Adrenal gland (tissue), 5 donors: ENCODE measurements at regions not wholly inside any gene's neighbourhood (a gene's known extent, or its start where the extent isn't known, plus 50 kb on each side); places are given as distances from the start of the nearest gene placed in this dataset.

Experiments used
- CTCF ChIP-seq, 6 experiments: fragments of 450-650 bp in 4 of 6; fragments of 200-600 bp in 2 of 6; sonication (generic) in 1 of 6; IDR thresholded peaks; 1 replicate in 5 of 6; 2 replicates in 1 of 6; pipeline versions ENCODE4 v1.5.1 to v1.8.0; 2016 to 2021; ENCODE audit warnings: antibody characterized with exemption in 6 of 6, mild to moderate bottlenecking in 2 of 6, moderate library complexity in 1 of 6
- POLR2A ChIP-seq, 2 donors: fragments of 450-650 bp; IDR thresholded peaks; one replicate each; pipeline ENCODE4 v1.6.1; 2017; ENCODE audit warnings: antibody characterized with exemption in 2 of 2, mild to moderate bottlenecking in 2 of 2, moderate library complexity in 1 of 2
- donor health status: DM: no; HTN: no; CAD: no.

GRCh38 chr5:112014783-112015395 lies 257.9 kb upstream of the NREP start:
- TF ChIP-seq CTCF (IDR thresholded peaks at IDR 0.05) (no peak), POLR2A (IDR thresholded peaks at IDR 0.05) (no peak)
